Activated CD8-positive, alpha-beta T cell treated with anti-CD3 and anti-CD28 coated beads for 36 hours (primary cell): ENCODE measurements at regions not wholly inside any gene's neighbourhood (a gene's known extent, or its start where the extent isn't known, plus 50 kb on each side); places are given as distances from the start of the nearest gene placed in this dataset.
"Not testable (repeated sequence)": the region's sequence is repeated elsewhere in the genome, so short reads cannot be mapped to it uniquely, and the experiment has no call there.

Source experiments
- ATAC-seq: fragments of 200-7000 bp; cut with Tn5 transposase; one replicate; pipeline ENCODE4 v1.10.0; 2021; ENCODE audit warnings: mild to moderate bottlenecking, moderate library complexity
- CTCF ChIA-PET: fragments of 350-600 bp; sonication (Branson Sonifier 250); formaldehyde crosslinking; loops from one replicate; lab custom pipeline; 2021; ENCODE audit warnings: antibody characterized with exemption; lab: Charles Lee
- POLR2A ChIA-PET: fragments of 350-600 bp; sonication (Branson Sonifier 250); formaldehyde crosslinking; loops from one replicate; lab custom pipeline; 2021; ENCODE audit warnings: antibody characterized with exemption; lab: Charles Lee
- DNase-seq: peaks from one replicate; pipeline ENCODE4 v3.0.0-alpha.2; 2020
- H3K27ac Mint-ChIP-seq: one replicate; pipeline ENCODE4 v1.8.0; 2021; ENCODE audit warnings: mild to moderate bottlenecking, mixed read lengths
- H3K27me3 Mint-ChIP-seq: one replicate; pipeline ENCODE4 v1.8.0; 2021; ENCODE audit warnings: mixed read lengths
- H3K36me3 Mint-ChIP-seq: one replicate; pipeline ENCODE4 v1.8.0; 2021; ENCODE audit warnings: low read depth, mixed read lengths
- H3K4me1 Mint-ChIP-seq: one replicate; pipeline ENCODE4 v1.8.0; 2021; ENCODE audit warnings: low read depth, mixed read lengths
- H3K4me3 Mint-ChIP-seq: one replicate; pipeline ENCODE4 v1.8.0; 2021; ENCODE audit warnings: mild to moderate bottlenecking, moderate library complexity, mixed read lengths
- H3K9me3 Mint-ChIP-seq: one replicate; pipeline ENCODE4 v1.8.0; 2021; ENCODE audit warnings: mixed read lengths
- intact Hi-C: fragments of 100-400 bp; cut with micrococcal nuclease; formaldehyde crosslinking; loops from one replicate; pipeline ENCODE4 v1.10.0; 2022

- H3K27ac Mint-ChIP-seq, POLR2A ChIA-PET, intact Hi-C loops, H3K4me3 Mint-ChIP-seq, DNase-seq, H3K36me3 Mint-ChIP-seq, H3K4me1 Mint-ChIP-seq, H3K9me3 Mint-ChIP-seq, H3K27me3 Mint-ChIP-seq, ATAC-seq: not testable (repeated sequence)
- CTCF ChIA-PET: interaction anchor here (1.1 kb wide), 1 partner anchor 135 kb away, joined by 3 read pairs; no protein-coding TSS in a partner anchor
Observed at GRCh38 chr3:75444634-75445033, 219.5 kb upstream of the FRG2C start.

GRCh38 chr3:75445234-75445633 lies 218.9 kb upstream of the FRG2C start:
- H3K9me3 Mint-ChIP-seq, H3K36me3 Mint-ChIP-seq, H3K27me3 Mint-ChIP-seq, H3K27ac Mint-ChIP-seq, POLR2A ChIA-PET, DNase-seq, H3K4me1 Mint-ChIP-seq, H3K4me3 Mint-ChIP-seq, intact Hi-C loops, ATAC-seq: not testable (repeated sequence)
- CTCF ChIA-PET: interaction anchor here (1.1 kb wide), 1 partner anchor 134 kb away, joined by 3 read pairs; no protein-coding TSS in a partner anchor

GRCh38 chr3:75446948-75447347 lies 217.2 kb upstream of the FRG2C start:
- H3K27ac Mint-ChIP-seq, CTCF ChIA-PET, H3K4me3 Mint-ChIP-seq, intact Hi-C loops, H3K9me3 Mint-ChIP-seq, ATAC-seq, H3K4me1 Mint-ChIP-seq, DNase-seq, H3K27me3 Mint-ChIP-seq, POLR2A ChIA-PET, H3K36me3 Mint-ChIP-seq: not testable (repeated sequence)

- H3K4me3 Mint-ChIP-seq, H3K27ac Mint-ChIP-seq, intact Hi-C loops, H3K4me1 Mint-ChIP-seq, POLR2A ChIA-PET, H3K27me3 Mint-ChIP-seq, H3K36me3 Mint-ChIP-seq, H3K9me3 Mint-ChIP-seq, DNase-seq, CTCF ChIA-PET, ATAC-seq: not testable (repeated sequence)
Observed at GRCh38 chr3:75453328-75453727, 210.8 kb upstream of the FRG2C start.

- H3K4me1 Mint-ChIP-seq, ATAC-seq, H3K36me3 Mint-ChIP-seq, CTCF ChIA-PET, H3K27me3 Mint-ChIP-seq, intact Hi-C loops, POLR2A ChIA-PET, H3K27ac Mint-ChIP-seq, DNase-seq, H3K4me3 Mint-ChIP-seq, H3K9me3 Mint-ChIP-seq: not testable (repeated sequence)
Observed at GRCh38 chr3:75453839-75454238, 210.3 kb upstream of the FRG2C start.

GRCh38 chr3:75474530-75474929 lies 189.6 kb upstream of the FRG2C start:
- H3K27ac Mint-ChIP-seq, intact Hi-C loops, H3K9me3 Mint-ChIP-seq, DNase-seq, H3K36me3 Mint-ChIP-seq, H3K4me3 Mint-ChIP-seq, ATAC-seq, CTCF ChIA-PET, H3K27me3 Mint-ChIP-seq, H3K4me1 Mint-ChIP-seq, POLR2A ChIA-PET: not testable (repeated sequence)

- H3K36me3 Mint-ChIP-seq, H3K27ac Mint-ChIP-seq, H3K27me3 Mint-ChIP-seq, intact Hi-C loops, H3K9me3 Mint-ChIP-seq, ATAC-seq, H3K4me1 Mint-ChIP-seq, DNase-seq, CTCF ChIA-PET, POLR2A ChIA-PET, H3K4me3 Mint-ChIP-seq: not testable (repeated sequence)
Observed at GRCh38 chr3:75496600-75496999, 167.5 kb upstream of the FRG2C start.

- H3K4me3 Mint-ChIP-seq, ATAC-seq, H3K27me3 Mint-ChIP-seq, POLR2A ChIA-PET, intact Hi-C loops, H3K27ac Mint-ChIP-seq, CTCF ChIA-PET, H3K36me3 Mint-ChIP-seq, DNase-seq, H3K4me1 Mint-ChIP-seq: not testable (repeated sequence)
- peaks cover 15% of the 10 kb centered on the region for H3K9me3 Mint-ChIP-seq
Observed at GRCh38 chr3:75500357-75500756, 163.8 kb upstream of the FRG2C start.

GRCh38 chr3:75502171-75502570 lies 162.0 kb upstream of the FRG2C start:
- DNase-seq, H3K27me3 Mint-ChIP-seq, POLR2A ChIA-PET, ATAC-seq, H3K4me1 Mint-ChIP-seq, H3K36me3 Mint-ChIP-seq, H3K27ac Mint-ChIP-seq, CTCF ChIA-PET, intact Hi-C loops, H3K4me3 Mint-ChIP-seq: not testable (repeated sequence)
- H3K9me3 Mint-ChIP-seq: peaks cover 15% of the 10 kb centered on the region

GRCh38 chr3:75502769-75503756 lies 161.1 kb upstream of the FRG2C start:
- H3K4me3 Mint-ChIP-seq, ATAC-seq, H3K36me3 Mint-ChIP-seq, H3K27me3 Mint-ChIP-seq, POLR2A ChIA-PET, H3K4me1 Mint-ChIP-seq, H3K27ac Mint-ChIP-seq, CTCF ChIA-PET, DNase-seq, intact Hi-C loops: not testable (repeated sequence)
- H3K9me3 Mint-ChIP-seq: peaks cover 21% of the 10 kb centered on the region
